T-helper 17 cell (primary cell): ENCODE measurements at regions not wholly inside any gene's neighbourhood (a gene's known extent, or its start where the extent isn't known, plus 50 kb on each side); places are given as distances from the start of the nearest gene placed in this dataset.

ENCODE experiments used
- ATAC-seq: fragments of 150-1000 bp; cut with Tn5 transposase; 2 replicates; pipeline ENCODE4 v1.10.0; 2021; ENCODE audit warnings: mild to moderate bottlenecking, moderate library complexity
- DNase-seq, 3 donors: peaks; one replicate each; pipeline versions ENCODE4 v3.0.0 to v3.0.0-alpha.2; 2020 to 2021
- H3K9me3 ChIP-seq: one replicate; pipeline ENCODE4 v1.7.0; 2013; ENCODE audit warnings: low read length, mild to moderate bottlenecking; ENCODE audit not compliant: control insufficient read depth, poor library complexity, severe bottlenecking
- H3K27ac Mint-ChIP-seq: one replicate; pipeline ENCODE4 v1.8.0; 2022; ENCODE audit warnings: mild to moderate bottlenecking, moderate library complexity, mixed read lengths
- H3K27me3 Mint-ChIP-seq: one replicate; pipeline ENCODE4 v1.8.0; 2022; ENCODE audit warnings: mixed read lengths
- H3K36me3 Mint-ChIP-seq: one replicate; pipeline ENCODE4 v1.8.0; 2022; ENCODE audit warnings: low read depth, mixed read lengths
- H3K4me1 Mint-ChIP-seq: one replicate; pipeline ENCODE4 v1.8.0; 2022; ENCODE audit warnings: mild to moderate bottlenecking, mixed read lengths
- H3K4me3 Mint-ChIP-seq: one replicate; pipeline ENCODE4 v1.8.0; 2022; ENCODE audit warnings: mild to moderate bottlenecking, moderate library complexity, mixed read lengths

DNA sequence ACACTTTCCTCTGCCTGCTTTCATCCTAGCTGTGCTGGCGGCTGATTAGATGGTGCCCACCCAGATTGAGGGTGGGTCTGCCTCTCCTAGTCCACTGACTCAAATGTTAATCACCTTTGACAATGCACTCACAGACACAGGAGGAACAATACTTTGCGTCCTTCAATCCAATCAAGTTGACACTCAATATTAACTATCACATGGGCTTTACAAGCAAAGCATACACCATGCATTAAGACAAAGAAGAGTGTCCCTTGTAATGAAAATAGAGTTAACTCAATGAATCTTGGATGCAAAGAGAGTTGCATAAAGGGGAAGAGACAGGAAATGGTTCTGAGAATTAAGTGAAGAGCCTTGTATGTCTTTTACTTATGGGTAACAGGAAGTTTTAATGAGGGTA, 298.7 kb upstream of the BRINP1 start:
- Mint-ChIP-seq H3K36me3 (no peaks in the 10 kb centered on the region), H3K27me3 (no peaks in the 10 kb centered on the region), H3K4me1 (no peaks in the 10 kb centered on the region), H3K27ac (no peak overlapping the region), H3K4me3 (no peak overlapping the region)
- no peak for DNase-seq
- no peak for ATAC-seq
- no peaks in the 10 kb centered on the region for H3K9me3 ChIP-seq

GRCh38 chr9:119667163-119667562, 297.9 kb upstream of the BRINP1 start:
- H3K27ac Mint-ChIP-seq: no peak overlapping the region
- H3K27me3 Mint-ChIP-seq: no peaks in the 10 kb centered on the region
- no peak overlapping the region for H3K4me3 Mint-ChIP-seq
- H3K4me1 Mint-ChIP-seq: no peaks in the 10 kb centered on the region
- no peaks in the 10 kb centered on the region for H3K9me3 ChIP-seq
- ATAC-seq (no peak), DNase-seq (no peak)
- H3K36me3 Mint-ChIP-seq: no peaks in the 10 kb centered on the region

GRCh38 chr9:119662329-119662728, 293.1 kb upstream of the BRINP1 start:
- ATAC-seq (no peak), DNase-seq (no peak)
- Mint-ChIP-seq H3K4me1 (no peaks in the 10 kb centered on the region), H3K4me3 (no peak overlapping the region), H3K36me3 (no peaks in the 10 kb centered on the region), H3K27me3 (no peaks in the 10 kb centered on the region), H3K27ac (no peak overlapping the region)
- no peaks in the 10 kb centered on the region for H3K9me3 ChIP-seq

DNA sequence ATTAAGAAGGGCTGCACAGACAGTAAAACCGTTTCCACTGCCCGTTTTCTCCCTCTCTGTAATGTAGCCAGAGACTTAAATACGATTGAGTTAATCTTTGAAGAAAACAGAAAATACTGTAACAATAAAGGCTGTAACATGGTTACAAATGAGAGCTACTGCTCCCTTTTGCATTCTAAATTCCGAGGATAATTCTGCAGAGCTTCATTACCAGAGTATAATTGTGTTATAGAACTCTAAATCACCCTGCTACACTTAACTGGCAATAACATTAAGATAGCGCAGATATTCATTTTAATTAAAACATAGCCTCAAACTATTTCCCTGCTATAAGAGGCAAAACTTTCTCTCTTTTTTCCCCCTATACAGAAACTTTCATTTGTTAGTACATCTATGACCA, 283.7 kb upstream of the BRINP1 start:
- no peaks in the 10 kb centered on the region for H3K27me3 Mint-ChIP-seq
- no peak overlapping the region for H3K4me3 Mint-ChIP-seq
- H3K27ac Mint-ChIP-seq: no peak overlapping the region
- no peaks in the 10 kb centered on the region for H3K9me3 ChIP-seq
- DNase-seq: no peak
- no peak for ATAC-seq
- H3K4me1 Mint-ChIP-seq: no peaks in the 10 kb centered on the region
- H3K36me3 Mint-ChIP-seq: no peaks in the 10 kb centered on the region

DNA sequence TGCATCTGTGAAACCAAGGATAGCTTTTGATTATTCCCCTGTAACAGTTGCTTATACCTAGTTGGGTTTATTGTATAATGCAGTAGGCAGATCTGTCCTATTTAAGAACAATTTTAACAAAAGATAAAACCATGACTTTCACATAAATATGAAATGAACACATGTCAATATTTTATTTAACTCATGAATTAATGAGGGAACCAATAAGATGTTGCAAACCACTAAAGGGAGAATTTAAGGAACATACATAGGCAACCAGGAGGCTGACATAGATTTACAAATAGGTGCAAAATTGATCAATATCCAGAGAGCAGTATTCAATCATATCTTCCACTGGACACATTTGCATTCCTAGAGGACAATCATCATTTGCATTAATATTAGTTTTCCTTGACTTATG, 280.0 kb upstream of the BRINP1 start:
- H3K4me3 Mint-ChIP-seq: no peak overlapping the region
- ATAC-seq: no peak
- H3K4me1 Mint-ChIP-seq: no peaks in the 10 kb centered on the region
- no peaks in the 10 kb centered on the region for H3K36me3 Mint-ChIP-seq
- H3K27ac Mint-ChIP-seq: no peak overlapping the region
- H3K27me3 Mint-ChIP-seq: no peaks in the 10 kb centered on the region
- H3K9me3 ChIP-seq: no peaks in the 10 kb centered on the region
- no peak for DNase-seq

DNA sequence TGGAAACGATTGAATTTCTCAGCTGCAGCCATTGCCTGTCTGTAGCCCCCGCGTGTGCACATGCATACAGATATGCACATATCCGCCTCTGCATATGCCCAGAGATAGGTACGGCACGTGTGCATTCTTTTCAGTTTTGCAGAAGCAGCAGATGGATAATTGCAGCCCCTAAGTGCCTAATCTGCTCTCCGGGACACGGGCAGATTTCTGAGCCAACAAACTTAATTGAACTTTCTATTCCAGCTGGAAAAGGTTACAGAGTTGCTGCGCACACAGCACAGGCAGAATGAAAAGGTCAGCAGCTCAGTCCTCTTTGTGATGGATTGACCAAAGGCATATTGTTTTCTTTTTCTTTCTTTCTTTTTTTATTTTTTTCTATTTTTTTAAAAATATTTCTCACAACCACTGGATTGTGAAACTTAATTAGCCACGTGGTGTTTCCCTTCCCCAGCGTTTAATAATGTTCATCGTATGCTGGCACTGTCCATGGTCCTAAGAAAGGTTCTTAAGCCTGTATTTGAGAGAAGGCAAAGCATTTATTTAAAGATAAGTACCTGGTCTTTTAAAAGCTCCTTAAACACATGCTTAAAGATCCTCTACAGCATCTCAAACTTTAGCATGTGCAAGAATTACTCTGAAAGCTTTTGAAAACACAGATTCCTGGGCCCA, 270.2 kb upstream of the BRINP1 start:
- DNase-seq (no peak), ATAC-seq (no peak)
- no peaks in the 10 kb centered on the region for H3K27me3 Mint-ChIP-seq
- no peaks in the 10 kb centered on the region for H3K4me1 Mint-ChIP-seq
- H3K9me3 ChIP-seq: no peaks in the 10 kb centered on the region
- no peak overlapping the region for H3K27ac Mint-ChIP-seq
- H3K36me3 Mint-ChIP-seq: no peaks in the 10 kb centered on the region
- no peak overlapping the region for H3K4me3 Mint-ChIP-seq

DNA sequence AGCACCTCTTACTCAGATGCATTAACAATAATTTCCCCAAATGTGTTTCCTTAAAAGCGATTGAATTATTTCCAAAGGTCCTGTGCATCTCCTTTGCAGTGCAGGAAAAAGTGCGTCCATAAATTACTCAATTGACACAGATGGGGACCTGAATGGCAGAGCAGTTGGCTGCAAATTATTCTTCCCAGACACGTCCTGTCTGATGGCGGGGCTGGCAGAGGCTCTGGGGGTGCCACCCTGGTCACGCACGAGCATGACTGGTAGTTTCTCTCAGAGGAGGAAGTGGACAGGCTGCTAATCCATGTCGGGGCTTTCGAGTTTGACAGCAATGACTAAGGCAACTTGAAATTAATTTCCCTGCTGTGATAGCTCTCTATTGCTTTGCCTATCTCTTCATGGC, 264.8 kb upstream of the BRINP1 start:
- DNase-seq (no peak), ATAC-seq (no peak)
- no peak overlapping the region for H3K4me3 Mint-ChIP-seq
- no peaks in the 10 kb centered on the region for H3K36me3 Mint-ChIP-seq
- no peaks in the 10 kb centered on the region for H3K27me3 Mint-ChIP-seq
- no peaks in the 10 kb centered on the region for H3K4me1 Mint-ChIP-seq
- H3K9me3 ChIP-seq: no peaks in the 10 kb centered on the region
- H3K27ac Mint-ChIP-seq: no peak overlapping the region

DNA sequence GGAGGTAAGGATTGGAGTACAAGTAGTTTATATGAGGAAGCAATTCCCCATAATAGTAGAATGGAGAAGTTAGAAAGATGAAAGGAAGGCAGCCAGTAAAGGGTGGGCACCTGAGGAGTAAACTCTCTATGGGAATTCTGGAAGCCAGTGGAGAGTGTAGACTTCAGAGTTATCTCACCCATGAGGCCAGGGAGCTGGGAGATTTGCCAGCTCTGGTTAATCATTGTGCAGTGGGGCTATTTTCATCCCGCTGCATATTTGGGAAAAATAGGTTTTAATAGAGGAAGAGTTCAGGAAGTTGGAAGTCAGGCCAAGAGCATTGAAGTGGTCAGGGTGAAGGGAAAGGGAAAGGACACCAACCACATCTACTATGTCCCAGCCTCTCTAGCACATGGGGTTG, 242.3 kb upstream of the BRINP1 start:
- DNase-seq: no peak
- Mint-ChIP-seq H3K4me1 (no peaks in the 10 kb centered on the region), H3K36me3 (no peaks in the 10 kb centered on the region), H3K4me3 (no peak overlapping the region), H3K27ac (no peak overlapping the region), H3K27me3 (no peaks in the 10 kb centered on the region)
- no peaks in the 10 kb centered on the region for H3K9me3 ChIP-seq
- ATAC-seq: no peak

DNA sequence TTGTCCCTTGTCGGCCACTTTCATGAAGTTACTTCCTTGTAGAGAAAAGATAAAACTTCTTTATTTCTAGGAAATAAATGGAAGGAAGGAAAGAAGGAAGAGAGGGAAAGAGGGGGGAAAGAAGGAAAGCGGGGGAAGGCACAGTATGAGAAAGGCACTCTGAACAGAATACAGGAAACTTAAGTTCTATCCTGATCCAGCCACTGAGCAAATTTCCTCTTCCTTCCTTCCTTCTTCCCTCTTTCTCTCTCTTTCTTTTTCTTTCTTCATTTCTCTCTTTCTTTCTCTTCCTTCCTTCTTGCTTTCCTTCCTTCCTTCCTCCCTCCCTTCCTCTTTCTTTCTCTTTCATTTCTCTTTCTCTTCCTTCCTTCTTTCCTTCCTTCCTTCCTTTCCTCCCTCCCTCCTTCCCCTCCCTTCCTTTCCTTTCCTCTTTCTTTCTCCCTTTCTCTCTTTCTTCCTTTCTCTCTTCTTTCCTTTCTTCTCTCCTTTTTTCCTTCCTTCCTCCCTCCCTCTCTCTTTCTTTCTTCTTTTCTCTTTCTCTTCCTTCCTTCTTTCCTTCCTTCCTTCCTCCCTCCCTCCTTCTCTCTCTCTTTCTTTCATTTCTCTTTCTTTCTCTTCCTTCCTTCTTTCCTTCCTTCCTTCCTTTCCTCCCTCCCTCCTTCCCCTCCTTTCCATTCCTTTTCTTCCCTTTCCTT, 240.2 kb upstream of the BRINP1 start:
- H3K4me1 Mint-ChIP-seq: no peaks in the 10 kb centered on the region
- ATAC-seq (no peak), DNase-seq (no peak)
- H3K27me3 Mint-ChIP-seq: no peaks in the 10 kb centered on the region
- no peak overlapping the region for H3K4me3 Mint-ChIP-seq
- no peak overlapping the region for H3K27ac Mint-ChIP-seq
- H3K9me3 ChIP-seq: no peaks in the 10 kb centered on the region
- no peaks in the 10 kb centered on the region for H3K36me3 Mint-ChIP-seq

DNA sequence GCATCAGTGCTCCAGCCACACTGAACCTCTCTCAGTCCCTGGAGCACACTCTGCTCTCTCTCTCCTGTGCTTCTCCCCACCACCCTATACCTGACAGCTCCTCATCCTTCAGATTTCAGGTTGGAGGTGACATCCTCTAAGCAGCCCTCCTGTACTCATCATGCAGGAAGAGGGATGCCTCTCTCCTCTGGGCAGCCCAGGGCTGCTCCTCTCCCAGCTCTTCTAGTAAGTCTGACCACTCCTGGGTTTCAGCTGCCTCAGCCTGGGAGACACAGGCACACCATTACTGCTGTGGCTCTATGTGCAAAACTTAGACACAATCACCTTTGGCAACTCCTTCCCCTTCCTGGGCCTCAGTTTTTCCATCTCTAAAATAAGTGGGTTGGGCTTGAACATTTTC, 232.4 kb upstream of the BRINP1 start:
- Mint-ChIP-seq H3K4me3 (no peak overlapping the region), H3K27me3 (no peaks in the 10 kb centered on the region), H3K36me3 (no peaks in the 10 kb centered on the region), H3K27ac (no peak overlapping the region), H3K4me1 (no peaks in the 10 kb centered on the region)
- DNase-seq: no peak
- no peak for ATAC-seq
- no peaks in the 10 kb centered on the region for H3K9me3 ChIP-seq

GRCh38 chr9:119597499-119597898, 228.3 kb upstream of the BRINP1 start:
- Mint-ChIP-seq H3K27me3 (no peaks in the 10 kb centered on the region), H3K27ac (no peak overlapping the region), H3K36me3 (no peaks in the 10 kb centered on the region), H3K4me3 (no peak overlapping the region), H3K4me1 (no peaks in the 10 kb centered on the region)
- H3K9me3 ChIP-seq: no peaks in the 10 kb centered on the region
- ATAC-seq (no peak), DNase-seq (no peak)

- Mint-ChIP-seq H3K27me3 (no peaks in the 10 kb centered on the region), H3K4me1 (no peaks in the 10 kb centered on the region), H3K36me3 (no peaks in the 10 kb centered on the region), H3K4me3 (no peak overlapping the region), H3K27ac (no peak overlapping the region)
- ATAC-seq: no peak
- no peak for DNase-seq
- H3K9me3 ChIP-seq: no peaks in the 10 kb centered on the region
These were observed 227.5 kb upstream of the BRINP1 start for GRCh38 chr9:119596703-119597102.

GRCh38 chr9:119588874-119589744, 219.9 kb upstream of the BRINP1 start:
- Mint-ChIP-seq H3K4me1 (no peaks in the 10 kb centered on the region), H3K27ac (no peak overlapping the region), H3K36me3 (no peaks in the 10 kb centered on the region), H3K4me3 (no peak overlapping the region), H3K27me3 (no peaks in the 10 kb centered on the region)
- DNase-seq: no peak
- no peaks in the 10 kb centered on the region for H3K9me3 ChIP-seq
- ATAC-seq: no peak
